HG02571 (cell line): ENCODE measurements at regions not wholly inside any gene's neighbourhood (a gene's known extent, or its start where the extent isn't known, plus 50 kb on each side); places are given as distances from the start of the nearest gene placed in this dataset.

ENCODE experiments used
- ATAC-seq: cut with Tn5 transposase; IDR thresholded peaks from one replicate; pipeline ENCODE4 v1.9.1; 2021; ENCODE audit warnings: mild to moderate bottlenecking, moderate library complexity; ENCODE audit not compliant: unreplicated experiment

GRCh38 chr4:180861651-180862050, 1381.6 kb upstream of the TENM3 start:
- ATAC-seq = no peak

- ATAC-seq = no peak
Measured at GRCh38 chr4:180866933-180867643, 1376.1 kb upstream of the TENM3 start.

GRCh38 chr4:180870623-180871022, 1372.6 kb upstream of the TENM3 start:
- no peak for ATAC-seq

GRCh38 chr4:180898305-180898704, 1344.9 kb upstream of the TENM3 start:
- ATAC-seq = no peak

- no peak for ATAC-seq
Measured at GRCh38 chr4:180900781-180901180, 1342.4 kb upstream of the TENM3 start.

- ATAC-seq = no peak
Measured at GRCh38 chr4:180909279-180909678, 1333.9 kb upstream of the TENM3 start.

- ATAC-seq = no peak
Measured at GRCh38 chr4:180913750-180914149, 1329.5 kb upstream of the TENM3 start.

GRCh38 chr4:180923486-180923885, 1319.7 kb upstream of the TENM3 start:
- ATAC-seq = no peak

GRCh38 chr4:180925805-180926204, 1317.4 kb upstream of the TENM3 start:
- ATAC-seq = no peak

- ATAC-seq = no peak
Measured at GRCh38 chr4:180926277-180926676, 1316.9 kb upstream of the TENM3 start.

GRCh38 chr4:180932370-180933001, 1310.7 kb upstream of the TENM3 start:
- ATAC-seq = no peak

- ATAC-seq = no peak
Measured at GRCh38 chr4:180937083-180937482, 1306.1 kb upstream of the TENM3 start.

- no peak for ATAC-seq
Measured at GRCh38 chr4:180940680-180941079, 1302.5 kb upstream of the TENM3 start.

GRCh38 chr4:180942367-180942916, 1300.8 kb upstream of the TENM3 start:
- ATAC-seq = no peak

- no peak for ATAC-seq
Measured at GRCh38 chr4:180946188-180946587, 1297.0 kb upstream of the TENM3 start.

- ATAC-seq = no peak
Measured at GRCh38 chr4:180947425-180947824, 1295.8 kb upstream of the TENM3 start.

GRCh38 chr4:180949424-180950213, 1293.6 kb upstream of the TENM3 start:
- no peak for ATAC-seq

- no peak for ATAC-seq
Measured at GRCh38 chr4:180950377-180950776, 1292.8 kb upstream of the TENM3 start.

GRCh38 chr4:180951312-180951711, 1291.9 kb upstream of the TENM3 start:
- no peak for ATAC-seq

GRCh38 chr4:180953572-180953971, 1289.6 kb upstream of the TENM3 start:
- no peak for ATAC-seq

- ATAC-seq = no peak
Measured at GRCh38 chr4:180960743-180961401, 1282.3 kb upstream of the TENM3 start.
